HT-29 (cell line): ENCODE measurements at regions not wholly inside any gene's neighbourhood (a gene's known extent, or its start where the extent isn't known, plus 50 kb on each side); places are given as distances from the start of the nearest gene placed in this dataset.
"Not testable (repeated sequence)": the region's sequence is repeated elsewhere in the genome, so short reads cannot be mapped to it uniquely, and the experiment has no call there.

Source experiments
- DNase-seq: peaks from one replicate; pipeline ENCODE4 v3.0.0-alpha.2; 2015; ENCODE audit warnings: low spot score

DNA sequence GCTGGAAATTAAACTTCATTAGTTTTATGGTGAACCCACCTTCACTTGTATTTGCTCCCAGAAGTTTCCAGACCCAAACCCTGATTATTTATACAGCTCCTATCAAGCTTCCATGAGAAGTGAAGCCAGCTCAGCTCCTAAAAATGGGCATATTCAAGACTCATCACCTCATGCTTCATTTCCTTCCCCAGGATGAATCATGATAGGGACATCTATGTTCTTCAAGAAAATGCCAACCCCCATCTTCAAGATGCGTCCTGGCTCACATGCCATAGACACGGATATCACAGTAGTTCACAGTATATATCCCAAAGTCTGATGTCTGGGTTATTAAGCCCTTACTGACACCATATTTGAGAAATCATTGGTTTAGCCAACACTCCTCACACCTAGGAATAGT, 217.6 kb downstream of the NPR3 start:
- no peak for DNase-seq

- DNase-seq, result not testable (repeated sequence)
These were observed 220.3 kb downstream of the NPR3 start for GRCh38 chr5:32931438-32931837.

- no peak for DNase-seq
These were observed 221.3 kb downstream of the NPR3 start for GRCh38 chr5:32932241-32932935.

DNA sequence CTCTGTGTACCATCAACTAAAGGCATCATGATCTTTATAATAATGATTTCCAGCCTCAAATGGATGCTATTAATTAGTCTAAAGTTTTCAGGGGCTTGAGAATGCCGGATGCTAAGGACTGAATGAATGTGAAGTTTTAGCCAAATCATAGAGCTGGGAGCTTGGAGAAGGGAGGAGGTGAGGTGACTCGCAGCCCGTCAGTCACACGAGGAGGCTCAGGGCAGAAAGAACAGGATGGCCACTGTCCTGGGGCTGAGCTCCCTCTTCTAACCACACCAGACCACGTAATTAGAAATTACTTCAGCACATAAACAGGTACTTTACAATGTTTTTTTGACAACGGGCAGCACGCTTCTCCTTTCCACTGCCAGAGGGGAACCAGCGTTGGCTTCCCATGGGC, 222.6 kb downstream of the NPR3 start:
- no peak for DNase-seq

GRCh38 chr5:32934529-32934928, 223.4 kb downstream of the NPR3 start:
- no peak for DNase-seq

- DNase-seq, result no peak
These were observed 224.2 kb downstream of the NPR3 start for GRCh38 chr5:32935283-32935682.

DNA sequence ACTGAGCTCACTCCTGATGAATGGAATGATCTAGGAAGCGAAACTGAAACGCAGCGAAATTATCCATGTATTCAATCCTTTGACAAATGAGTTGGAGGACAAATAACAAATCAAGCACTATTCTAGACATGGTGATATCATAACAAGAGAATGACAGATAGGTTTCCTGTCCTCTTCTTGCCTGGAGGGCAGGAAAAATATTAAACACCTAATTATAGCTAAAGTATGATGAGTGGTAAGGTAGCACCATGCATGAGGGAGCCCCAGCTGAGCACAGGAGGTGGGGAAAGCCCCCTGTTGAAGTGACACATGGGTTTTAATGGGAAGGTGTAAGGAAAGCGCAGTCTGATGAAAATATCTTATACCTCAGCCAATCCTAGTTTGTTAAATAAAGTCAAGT, 225.2 kb downstream of the NPR3 start:
- DNase-seq, result no peak

DNA sequence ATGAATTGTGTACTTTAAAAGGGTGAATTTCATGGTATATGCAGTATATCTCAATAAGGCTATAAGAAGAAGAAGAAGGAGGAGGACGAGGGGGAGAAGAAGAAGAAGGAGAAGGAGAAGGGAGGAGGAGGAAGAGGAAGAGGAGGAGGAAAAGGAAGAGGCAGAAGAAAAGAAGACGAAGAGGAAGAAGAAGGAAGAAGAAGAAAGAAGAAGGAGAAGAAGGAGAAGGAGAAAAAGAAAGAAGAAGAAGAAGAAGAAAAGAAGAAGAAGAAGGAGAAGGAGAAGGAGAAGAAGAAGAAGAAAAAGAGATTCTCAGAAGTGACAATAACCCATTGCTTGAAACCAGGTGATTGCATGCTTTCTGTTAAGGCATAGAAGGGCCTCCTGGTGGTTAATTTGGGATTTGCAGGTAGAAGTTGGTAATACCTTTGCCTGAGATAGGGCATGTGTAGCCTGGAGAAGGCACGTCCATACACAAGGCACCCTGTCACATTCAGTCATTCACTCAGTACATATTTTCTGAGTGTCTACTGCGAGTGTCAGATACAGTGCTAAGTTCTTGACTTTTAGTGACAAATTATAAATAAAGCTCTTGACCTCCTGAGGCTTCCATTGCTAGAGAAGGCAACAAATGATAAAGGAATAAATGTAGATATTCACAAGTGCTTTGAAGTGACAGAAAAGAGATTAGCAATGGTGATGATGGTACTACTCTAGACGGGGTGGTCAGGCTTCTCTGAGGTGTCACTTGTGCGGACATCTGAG, 231.3 kb downstream of the NPR3 start:
- DNase-seq, result peak; percentile 86

DNA sequence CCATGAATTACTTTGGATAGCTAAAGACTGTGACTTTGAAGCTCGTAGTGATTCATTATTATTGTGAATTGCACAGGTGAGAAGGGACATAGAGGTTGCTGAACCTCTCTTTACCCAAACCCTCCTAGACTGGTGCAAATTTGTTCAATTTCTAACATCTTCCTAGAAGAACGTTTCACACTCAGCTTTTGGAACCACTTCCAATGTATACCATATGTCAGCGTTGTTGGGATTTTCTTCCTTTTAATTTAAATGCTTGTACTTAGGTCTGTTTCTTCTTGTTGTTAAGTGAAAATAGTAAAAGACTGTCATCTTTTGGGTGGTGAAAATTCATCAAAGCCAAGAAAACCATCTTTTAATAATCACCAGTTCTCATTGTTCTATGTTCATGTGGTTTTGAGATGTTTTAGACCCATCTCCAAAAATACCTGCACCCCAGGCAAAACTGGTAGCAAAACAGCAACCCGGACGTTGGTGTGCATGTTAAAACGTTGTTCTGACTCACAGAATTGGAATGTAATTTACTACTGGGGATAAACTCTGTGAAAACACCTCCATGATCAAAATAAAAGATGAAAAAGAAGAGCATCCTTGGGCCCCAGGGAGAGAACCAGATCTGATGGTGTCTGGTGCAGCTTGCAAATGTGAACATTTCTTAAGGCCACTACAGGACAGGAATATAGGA, 238.3 kb downstream of the NPR3 start:
- no peak for DNase-seq

DNA sequence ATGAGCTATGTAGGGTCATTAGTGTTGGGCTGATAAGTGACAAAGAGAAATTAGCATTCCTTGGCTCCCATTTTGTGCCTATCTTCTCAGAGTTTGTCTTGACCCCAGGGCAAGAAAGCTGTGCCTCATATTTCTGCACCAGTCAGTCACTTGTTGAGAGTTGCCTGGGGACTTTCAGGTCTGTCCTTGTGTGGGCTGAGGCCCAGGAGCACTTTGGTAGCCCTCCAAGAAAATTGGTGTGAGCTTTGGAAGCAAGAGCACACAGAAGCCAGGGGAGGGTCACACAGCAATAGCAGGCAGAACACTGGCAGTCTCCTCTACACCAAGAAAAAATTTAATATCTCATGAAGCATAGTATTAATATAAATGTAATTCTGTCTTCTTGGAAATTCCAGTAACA, 239.9 kb downstream of the NPR3 start:
- no peak for DNase-seq

GRCh38 chr5:32951878-32952277, 240.8 kb downstream of the NPR3 start:
- DNase-seq, result no peak

DNA sequence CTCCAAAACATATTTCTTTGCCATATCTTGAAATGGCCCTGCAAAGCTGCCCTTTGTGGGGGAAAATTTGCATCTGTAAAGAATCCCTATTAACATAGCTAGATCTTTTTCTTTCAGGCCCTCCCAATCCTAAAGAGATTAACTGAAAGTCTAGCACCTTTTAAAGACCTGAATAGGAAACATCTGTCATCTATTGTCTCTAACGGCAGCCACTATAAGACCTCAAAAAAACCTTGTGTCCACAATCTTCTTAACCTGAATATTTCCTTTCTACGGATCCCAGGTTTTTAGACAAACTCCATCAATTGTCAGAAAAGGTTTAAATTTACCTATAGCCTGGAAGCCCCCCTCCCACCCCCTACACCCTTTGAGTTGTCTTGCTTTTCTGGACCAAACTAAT, 241.3 kb downstream of the NPR3 start:
- DNase-seq, result not testable (repeated sequence)

GRCh38 chr5:32953694-32954093, 242.6 kb downstream of the NPR3 start:
- DNase-seq, result no peak

DNA sequence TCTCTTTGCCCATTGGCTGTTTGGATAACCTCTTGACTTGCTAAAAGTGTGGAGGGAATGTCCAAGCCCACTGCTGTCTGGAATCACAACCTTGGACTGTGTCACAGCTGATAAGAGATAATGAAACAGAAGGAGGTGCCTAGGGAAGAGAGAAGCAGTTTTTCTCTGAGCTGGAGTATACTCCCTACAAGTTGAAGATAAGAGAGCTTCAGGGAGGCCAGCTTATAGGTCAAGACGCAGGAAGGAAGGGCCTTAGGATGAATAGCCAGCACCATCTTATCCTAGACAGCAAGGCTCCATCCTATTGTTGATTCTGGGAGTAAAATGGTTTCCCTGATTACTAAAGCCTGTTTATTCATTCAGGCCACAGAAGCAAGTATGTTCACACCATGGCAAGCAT, 244.7 kb downstream of the NPR3 start:
- no peak for DNase-seq

DNA sequence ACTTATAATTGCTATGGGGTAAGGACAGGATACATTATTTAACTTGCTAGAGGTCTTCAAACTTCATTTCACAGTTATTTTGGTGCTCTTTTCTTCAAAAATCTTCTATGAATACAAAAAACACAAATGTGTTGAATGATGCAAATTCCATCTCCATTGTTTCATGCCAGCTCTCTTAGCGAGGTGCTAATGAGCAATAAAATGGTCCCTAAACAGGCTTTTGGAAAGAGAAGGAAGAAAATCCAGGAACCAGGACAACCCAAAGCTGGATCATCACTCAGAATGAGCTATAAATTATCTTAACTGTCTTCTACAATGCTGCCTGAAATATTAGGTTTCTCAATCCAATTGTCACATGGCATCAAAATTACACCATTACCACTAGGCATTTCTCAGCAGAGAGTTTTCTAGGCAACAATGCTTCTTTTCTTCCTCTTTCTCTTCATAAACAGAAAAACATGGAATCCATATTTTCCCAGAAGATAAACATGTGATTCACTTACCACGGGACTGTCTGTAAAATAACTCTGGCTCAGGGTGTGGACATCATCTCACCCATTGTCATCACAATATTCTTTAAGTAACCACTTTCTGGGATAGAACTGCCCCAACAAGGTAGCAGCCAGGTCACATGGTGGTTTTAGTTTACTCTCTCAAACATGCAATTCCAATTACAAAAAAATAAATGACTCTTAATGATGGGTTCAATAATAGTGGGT, 249.4 kb downstream of the NPR3 start:
- no peak for DNase-seq

- no peak for DNase-seq
These were observed 249.9 kb downstream of the NPR3 start for GRCh38 chr5:32961059-32961415.

- DNase-seq, result no peak
These were observed 253.1 kb downstream of the NPR3 start for GRCh38 chr5:32964261-32964660.

DNA sequence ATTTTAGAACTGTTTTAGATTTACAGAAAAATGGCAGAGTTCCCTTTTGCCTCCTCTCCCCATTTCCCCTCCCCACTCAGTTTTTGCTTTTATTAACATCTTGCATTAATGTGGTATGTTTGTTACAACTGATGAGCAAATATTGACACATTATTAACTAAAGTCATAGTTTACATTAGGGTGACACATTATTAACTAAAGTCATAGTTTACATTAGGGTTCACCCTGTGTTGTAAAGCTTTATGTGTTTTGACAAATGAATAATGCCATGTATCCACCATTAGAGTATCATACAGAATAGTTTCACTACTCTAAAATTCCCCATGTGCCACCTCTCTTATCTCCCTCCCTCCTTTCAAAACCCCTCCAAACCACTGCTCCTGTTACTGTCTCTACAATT, 262.5 kb downstream of the NPR3 start:
- no peak for DNase-seq

DNA sequence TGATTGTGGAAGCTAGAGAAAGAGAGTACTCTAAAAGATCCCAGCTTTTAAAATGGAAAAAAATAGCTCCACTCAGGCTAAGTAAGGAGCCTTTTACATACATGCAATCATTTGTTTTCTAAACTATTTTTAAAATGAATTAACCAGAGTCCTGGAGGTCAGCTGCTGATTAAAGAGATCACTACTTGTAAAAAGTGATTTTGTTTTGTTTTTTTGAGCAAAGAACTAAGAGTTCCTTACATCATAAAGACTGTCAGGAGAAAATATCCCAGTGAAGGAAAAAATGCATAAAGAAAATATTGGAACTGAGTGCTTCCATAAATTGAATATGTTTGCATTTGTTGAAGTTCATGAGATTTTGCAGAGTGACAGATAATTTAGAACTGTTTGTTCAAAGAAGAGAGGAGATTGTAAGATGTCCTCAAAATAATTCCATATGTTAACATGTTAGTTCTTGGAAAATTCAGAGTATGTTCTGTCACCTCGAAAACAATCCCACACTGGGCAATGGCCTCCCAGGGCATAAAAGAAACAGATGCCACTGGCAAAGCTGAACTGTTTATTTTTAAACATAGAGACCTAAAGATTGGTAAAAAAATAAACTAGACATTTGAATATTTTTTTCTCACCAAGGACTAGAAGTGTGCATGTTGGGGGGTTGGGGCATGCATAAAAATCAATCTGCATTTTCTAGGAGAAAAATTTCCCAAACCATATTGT, 264.7 kb downstream of the NPR3 start:
- DNase-seq, result no peak

DNA sequence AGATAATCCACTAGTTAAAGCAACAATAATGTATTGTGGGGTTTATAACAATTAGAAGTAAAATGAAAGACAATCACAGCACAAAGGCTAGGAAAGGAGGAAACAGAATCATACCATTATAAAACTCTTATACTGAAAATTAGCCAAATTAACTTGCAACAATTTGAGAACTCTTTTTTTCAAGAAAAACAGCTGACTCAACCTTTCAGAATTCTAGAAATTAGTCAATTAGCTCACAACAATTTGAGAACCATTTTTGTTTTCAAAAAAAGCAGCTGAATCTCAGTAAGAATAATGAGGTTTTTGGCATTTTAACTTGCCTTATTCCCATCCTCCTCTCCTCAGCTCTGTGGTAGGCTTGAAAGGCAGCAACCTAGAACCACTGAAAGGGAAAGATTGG, 269.9 kb downstream of the NPR3 start:
- no peak for DNase-seq

GRCh38 chr5:32984851-32985610, 273.9 kb downstream of the NPR3 start:
- DNase-seq, result no peak
